Retinal pigment epithelial cell (primary cell): ENCODE measurements at regions not wholly inside any gene's neighbourhood (a gene's known extent, or its start where the extent isn't known, plus 50 kb on each side); places are given as distances from the start of the nearest gene placed in this dataset.

ENCODE experiments used
- DNase-seq: peaks from one replicate; pipeline ENCODE4 v3.0.0-alpha.2; 2010; ENCODE audit warnings: low read depth
- H3K4me3 ChIP-seq: 2 replicates; pipeline ENCODE4 v1.5.1; 2011; ENCODE audit warnings: mild to moderate bottlenecking, low read length, control low read depth, moderate library complexity
- CTCF ChIP-seq: conservative IDR thresholded peaks from 2 replicates; pipeline ENCODE4 v1.5.1; 2011; ENCODE audit warnings: low read depth, low read length, control low read depth, inconsistent platforms

GRCh38 chr5:20515606-20516005, 527.6 kb upstream of the CDH18 start:
- DNase-seq: no peak
- no peak for TF ChIP-seq CTCF
- H3K4me3 ChIP-seq: no peak overlapping the region

- no peak overlapping the region for H3K4me3 ChIP-seq
- no peak for DNase-seq
- no peak for TF ChIP-seq CTCF
Observed at GRCh38 chr5:20514145-20514544, 526.1 kb upstream of the CDH18 start.

GRCh38 chr5:20500546-20500945, 512.5 kb upstream of the CDH18 start:
- no peak for DNase-seq
- no peak overlapping the region for H3K4me3 ChIP-seq
- no peak for TF ChIP-seq CTCF

- DNase-seq: no peak
- no peak overlapping the region for H3K4me3 ChIP-seq
- no peak for TF ChIP-seq CTCF
Observed at GRCh38 chr5:20498926-20499325, 510.9 kb upstream of the CDH18 start.

GRCh38 chr5:20498102-20498501, 510.1 kb upstream of the CDH18 start:
- TF ChIP-seq CTCF: no peak
- no peak overlapping the region for H3K4me3 ChIP-seq
- no peak for DNase-seq

- no peak for DNase-seq
- no peak for TF ChIP-seq CTCF
- H3K4me3 ChIP-seq: no peak overlapping the region
Observed at GRCh38 chr5:20497356-20497755, 509.4 kb upstream of the CDH18 start.

GRCh38 chr5:20494706-20495105, 506.7 kb upstream of the CDH18 start:
- no peak for TF ChIP-seq CTCF

More at GRCh38 chr5:20494706-20495105, 506.7 kb upstream of the CDH18 start:
- DNase-seq: no peak
- no peak overlapping the region for H3K4me3 ChIP-seq
